ENCODE measurements at regions not wholly inside any gene's neighbourhood (a gene's known extent, or its start where the extent isn't known, plus 50 kb on each side); places are given as distances from the start of the nearest gene placed in this dataset.
A peak's percentile ranks its signal among the peaks of the same experiment; 100 is the strongest.

- H3K4me1 ChIP-seq, result no peaks in the 10 kb centered on the region
- no peaks in the 10 kb centered on the region for H3K9me3 ChIP-seq
- intact Hi-C loops (cut with DNase I), result no loop called here
- no peaks in the 10 kb centered on the region for H3K27me3 ChIP-seq
- DNase-seq (no peak), ATAC-seq (no peak)
- H3K27ac ChIP-seq, result no peak overlapping the region
- H3K4me3 ChIP-seq, result no peak overlapping the region
- TF ChIP-seq CTCF (IDR thresholded peaks at IDR 0.05), result no peak
- no peaks in the 10 kb centered on the region for H3K36me3 ChIP-seq
Measured at GRCh38 chr1:99361406-99361805, 97.1 kb downstream of the PLPPR4 start.

- H3K4me1 ChIP-seq, result no peaks in the 10 kb centered on the region
- H3K4me3 ChIP-seq, result no peak overlapping the region
- DNase-seq (no peak), ATAC-seq (no peak)
- no peaks in the 10 kb centered on the region for H3K36me3 ChIP-seq
- H3K27me3 ChIP-seq, result no peaks in the 10 kb centered on the region
- intact Hi-C loops (cut with DNase I), result no loop called here
- no peak for TF ChIP-seq CTCF (IDR thresholded peaks at IDR 0.05)
- no peaks in the 10 kb centered on the region for H3K9me3 ChIP-seq
- H3K27ac ChIP-seq, result no peak overlapping the region
Measured at GRCh38 chr1:99363531-99363930, 99.2 kb downstream of the PLPPR4 start.

DNA sequence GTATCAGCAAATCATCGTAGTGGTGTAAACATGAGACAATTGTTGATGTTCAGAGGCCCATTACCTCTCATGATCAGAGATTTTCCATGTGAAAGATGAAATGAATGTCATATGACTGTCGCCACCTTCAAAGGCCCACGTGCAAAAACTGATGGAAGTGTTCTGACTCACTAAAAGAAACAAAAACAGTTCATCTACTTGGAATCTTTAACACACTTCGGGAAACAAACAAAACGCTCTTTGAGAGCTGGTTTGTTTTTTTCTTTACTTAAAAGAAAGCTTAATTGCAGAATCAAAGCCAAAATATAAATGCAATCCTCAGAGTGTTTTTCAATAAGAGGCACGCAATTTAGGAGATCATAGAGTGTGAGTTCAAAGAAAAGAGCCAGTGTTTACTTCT is 100.8 kb downstream of the PLPPR4 start:
- Histone ChIP-seq H3K4me3 (no peak overlapping the region), H3K27me3 (no peaks in the 10 kb centered on the region), H3K4me1 (no peaks in the 10 kb centered on the region), H3K9me3 (no peaks in the 10 kb centered on the region), H3K27ac (no peak overlapping the region), H3K36me3 (no peaks in the 10 kb centered on the region)
- DNase-seq (peak in 2 of 4 donors; percentile 43 to 52), ATAC-seq (no peak)
- intact Hi-C loops (cut with DNase I), result no loop called here
- TF ChIP-seq CTCF (IDR thresholded peaks at IDR 0.05), result no peak

- H3K9me3 ChIP-seq, result no peaks in the 10 kb centered on the region
- H3K27me3 ChIP-seq, result no peaks in the 10 kb centered on the region
- intact Hi-C loops (cut with DNase I), result no loop called here
- ATAC-seq (no peak), DNase-seq (peak in 1 of 4 donors; percentile 33)
- H3K36me3 ChIP-seq, result no peaks in the 10 kb centered on the region
- no peak overlapping the region for H3K4me3 ChIP-seq
- no peaks in the 10 kb centered on the region for H3K4me1 ChIP-seq
- TF ChIP-seq CTCF (IDR thresholded peaks at IDR 0.05), result no peak
- no peak overlapping the region for H3K27ac ChIP-seq
Measured at GRCh38 chr1:99365545-99365944, 101.3 kb downstream of the PLPPR4 start.

- no peaks in the 10 kb centered on the region for H3K36me3 ChIP-seq
Measured at GRCh38 chr1:99369154-99369553, 104.9 kb downstream of the PLPPR4 start.

More at GRCh38 chr1:99369154-99369553, 104.9 kb downstream of the PLPPR4 start:
- no peaks in the 10 kb centered on the region for H3K27me3 ChIP-seq
- DNase-seq (no peak), ATAC-seq (no peak)
- H3K4me3 ChIP-seq, result no peak overlapping the region
- no peaks in the 10 kb centered on the region for H3K9me3 ChIP-seq
- TF ChIP-seq CTCF (IDR thresholded peaks at IDR 0.05), result no peak
- no peaks in the 10 kb centered on the region for H3K4me1 ChIP-seq
- intact Hi-C loops (cut with DNase I), result no loop called here
- no peak overlapping the region for H3K27ac ChIP-seq

All from left lung (tissue), 4 donors.